ENCODE measurements at regions not wholly inside any gene's neighbourhood (a gene's known extent, or its start where the extent isn't known, plus 50 kb on each side); places are given as distances from the start of the nearest gene placed in this dataset.

DNA sequence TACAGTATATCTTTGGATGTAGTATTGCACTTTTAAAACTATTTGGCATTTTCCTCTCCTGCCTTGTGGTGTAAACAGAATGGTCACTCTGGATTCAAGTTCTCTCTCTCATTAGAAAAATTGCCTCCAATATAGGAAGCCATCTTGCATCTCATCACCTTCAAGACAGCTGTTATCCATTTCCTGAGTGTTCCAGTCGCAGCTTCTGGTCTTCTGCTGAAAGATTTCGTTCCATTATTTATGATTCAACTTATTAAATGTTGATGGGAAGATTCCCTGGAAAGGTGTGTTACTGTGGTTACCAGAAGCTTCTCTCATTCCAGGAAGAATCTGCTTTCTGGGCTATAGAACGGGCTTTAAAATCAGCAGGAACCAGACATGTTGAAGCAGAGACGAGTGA, 568.3 kb upstream of the SLIT2 start:
- H3K4me3 ChIP-seq (ENCODE audit: low read length) = no peak overlapping the region
- no peak for DNase-seq (ENCODE audit: low read depth)
- TF ChIP-seq, protein P1, sequence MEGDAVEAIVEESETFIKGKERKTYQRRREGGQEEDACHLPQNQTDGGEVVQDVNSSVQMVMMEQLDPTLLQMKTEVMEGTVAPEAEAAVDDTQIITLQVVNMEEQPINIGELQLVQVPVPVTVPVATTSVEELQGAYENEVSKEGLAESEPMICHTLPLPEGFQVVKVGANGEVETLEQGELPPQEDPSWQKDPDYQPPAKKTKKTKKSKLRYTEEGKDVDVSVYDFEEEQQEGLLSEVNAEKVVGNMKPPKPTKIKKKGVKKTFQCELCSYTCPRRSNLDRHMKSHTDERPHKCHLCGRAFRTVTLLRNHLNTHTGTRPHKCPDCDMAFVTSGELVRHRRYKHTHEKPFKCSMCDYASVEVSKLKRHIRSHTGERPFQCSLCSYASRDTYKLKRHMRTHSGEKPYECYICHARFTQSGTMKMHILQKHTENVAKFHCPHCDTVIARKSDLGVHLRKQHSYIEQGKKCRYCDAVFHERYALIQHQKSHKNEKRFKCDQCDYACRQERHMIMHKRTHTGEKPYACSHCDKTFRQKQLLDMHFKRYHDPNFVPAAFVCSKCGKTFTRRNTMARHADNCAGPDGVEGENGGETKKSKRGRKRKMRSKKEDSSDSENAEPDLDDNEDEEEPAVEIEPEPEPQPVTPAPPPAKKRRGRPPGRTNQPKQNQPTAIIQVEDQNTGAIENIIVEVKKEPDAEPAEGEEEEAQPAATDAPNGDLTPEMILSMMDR (IDR thresholded peaks at IDR 0.05; ENCODE audit: insufficient read depth, low read depth, low read length, missing control alignments) = no peak

DNA sequence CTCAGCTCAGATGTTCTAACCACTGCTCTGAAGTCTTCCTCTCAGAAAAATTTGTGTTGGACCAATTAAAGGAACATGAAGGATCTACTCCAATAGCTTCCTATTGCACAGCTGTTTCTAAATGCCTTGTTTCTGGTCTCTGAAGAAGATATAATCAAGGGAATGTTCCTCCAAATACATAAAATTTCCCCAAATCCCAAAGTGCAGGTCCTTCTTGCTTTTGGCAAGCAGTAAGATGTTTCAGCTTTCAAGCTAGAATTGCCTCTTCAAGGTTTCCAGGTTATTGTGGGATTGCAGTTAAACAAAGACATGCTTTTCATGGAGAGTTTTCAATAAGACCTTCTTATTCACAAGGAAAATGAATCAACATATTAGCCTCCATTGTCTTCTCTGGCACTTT, 574.5 kb upstream of the SLIT2 start:
- TF ChIP-seq, protein P1 (IDR thresholded peaks at IDR 0.05; ENCODE audit: insufficient read depth, low read depth, low read length, missing control alignments) = no peak
- no peak overlapping the region for H3K4me3 ChIP-seq (ENCODE audit: low read length)
- DNase-seq (ENCODE audit: low read depth) = no peak

DNA sequence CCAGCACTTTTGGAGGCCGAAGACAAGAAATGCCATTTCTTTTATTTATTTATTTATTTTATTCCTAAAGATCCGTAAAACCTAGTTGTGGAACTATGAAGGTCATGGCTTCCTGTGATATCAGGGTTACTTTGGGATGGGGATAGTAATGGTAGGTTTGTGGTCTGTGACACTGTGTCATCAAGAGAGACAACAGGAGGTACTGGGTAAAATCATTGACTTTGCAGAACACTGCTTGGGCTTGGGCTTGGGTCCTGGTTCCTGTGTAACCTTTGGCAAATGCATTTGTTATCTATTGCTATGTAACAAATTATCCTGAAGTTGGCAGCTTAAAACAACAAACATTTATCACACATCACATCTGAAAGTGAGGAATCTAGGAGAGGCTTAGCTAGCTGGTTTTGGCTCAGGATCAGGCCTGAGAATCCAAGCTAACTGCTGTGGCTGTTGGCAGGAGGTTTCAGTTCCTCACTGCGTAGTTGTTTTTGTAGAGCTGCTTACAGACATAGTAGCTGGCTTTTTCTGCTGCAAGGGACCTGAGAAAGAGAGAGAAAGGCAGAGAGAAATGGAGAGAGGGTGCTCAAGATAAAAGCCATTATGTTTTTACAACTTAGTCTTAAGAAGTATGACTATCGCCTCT, 576.4 kb upstream of the SLIT2 start:
- H3K4me3 ChIP-seq (ENCODE audit: low read length) = no peak overlapping the region
- TF ChIP-seq, protein P1 (IDR thresholded peaks at IDR 0.05; ENCODE audit: insufficient read depth, low read depth, low read length, missing control alignments) = no peak
- no peak for DNase-seq (ENCODE audit: low read depth)

DNA sequence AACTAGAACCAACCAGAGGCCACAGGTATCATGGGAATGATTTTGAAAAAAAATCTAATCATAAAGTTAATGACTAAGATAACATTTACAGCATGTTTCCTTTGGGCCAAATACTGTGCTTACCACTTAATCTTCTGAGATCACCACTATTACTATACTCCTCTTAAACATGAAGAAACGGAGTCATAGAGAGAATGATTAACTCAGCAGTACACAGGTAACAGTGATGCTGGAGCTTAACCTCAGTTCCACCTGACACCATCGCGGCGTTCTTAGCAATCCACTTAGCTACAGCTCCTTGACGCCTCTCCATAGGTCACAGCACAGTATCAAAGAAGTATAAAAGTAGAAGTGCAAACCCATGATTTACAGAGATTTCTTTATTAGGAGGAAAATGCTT, 592.6 kb upstream of the SLIT2 start:
- no peak for DNase-seq (ENCODE audit: low read depth)
- no peak overlapping the region for H3K4me3 ChIP-seq (ENCODE audit: low read length)
- TF ChIP-seq, protein P1 (IDR thresholded peaks at IDR 0.05; ENCODE audit: insufficient read depth, low read depth, low read length, missing control alignments) = no peak

DNA sequence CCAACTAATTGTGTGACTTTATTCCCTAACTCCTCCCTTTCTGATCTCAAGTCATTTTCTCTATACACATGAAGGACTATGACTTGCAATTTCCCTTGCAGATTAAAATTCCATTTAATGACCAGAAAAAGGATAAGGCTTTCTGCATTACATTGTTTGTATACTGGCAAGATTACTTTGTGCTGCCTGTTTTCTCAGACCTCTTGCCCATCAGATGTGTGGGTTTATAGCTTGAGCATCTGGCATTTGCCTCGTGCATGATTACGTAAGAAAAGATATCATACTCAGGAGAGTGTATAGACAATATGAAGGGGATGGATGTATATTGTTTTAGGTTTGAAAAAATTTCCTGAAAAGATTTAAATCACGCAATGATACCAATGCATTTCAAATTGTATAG, 593.8 kb upstream of the SLIT2 start:
- H3K4me3 ChIP-seq (ENCODE audit: low read length) = no peak overlapping the region
- no peak for DNase-seq (ENCODE audit: low read depth)
- TF ChIP-seq, protein P1 (IDR thresholded peaks at IDR 0.05; ENCODE audit: insufficient read depth, low read depth, low read length, missing control alignments) = no peak

DNA sequence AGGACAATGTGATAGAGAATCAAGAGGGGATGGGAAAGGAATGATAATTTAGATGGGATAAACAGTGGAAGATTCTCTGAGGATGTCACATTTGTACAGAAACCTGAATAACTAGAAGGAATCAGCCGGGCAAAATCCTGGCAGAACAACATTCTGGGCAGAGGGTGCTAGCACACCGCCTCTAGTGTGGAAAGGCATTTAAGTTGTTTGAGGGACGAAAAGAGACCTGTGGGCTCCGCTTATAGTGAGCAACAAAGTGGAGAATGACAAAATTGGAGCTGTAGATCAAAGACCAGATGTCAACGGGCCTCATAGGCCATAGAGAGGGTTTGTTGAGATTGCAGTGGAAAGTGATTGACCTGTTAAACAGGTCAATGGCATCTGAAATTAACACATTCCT, 596.0 kb upstream of the SLIT2 start:
- no peak overlapping the region for H3K4me3 ChIP-seq (ENCODE audit: low read length)
- TF ChIP-seq, protein P1 (IDR thresholded peaks at IDR 0.05; ENCODE audit: insufficient read depth, low read depth, low read length, missing control alignments) = no peak
- no peak for DNase-seq (ENCODE audit: low read depth)
